ENCODE measurements at regions not wholly inside any gene's neighbourhood (a gene's known extent, or its start where the extent isn't known, plus 50 kb on each side); places are given as distances from the start of the nearest gene placed in this dataset.

GRCh38 chr17:77419095-77419494 is 278.3 kb downstream of the SEC14L1 start:
- no peak for TF ChIP-seq CTCF (IDR thresholded peaks at IDR 0.05; ENCODE audit: low read depth, low read length, poor library complexity, severe bottlenecking)
- TF ChIP-seq EZH2phosphoT487 (IDR thresholded peaks at IDR 0.05; ENCODE audit: borderline replicate concordance, low read length), result no peak
